ENCODE measurements at regions not wholly inside any gene's neighbourhood (a gene's known extent, or its start where the extent isn't known, plus 50 kb on each side); places are given as distances from the start of the nearest gene placed in this dataset.

- no peak for DNase-seq (ENCODE audit: low read depth)
- TF ChIP-seq MYC (IDR thresholded peaks at IDR 0.05; ENCODE audit: low read depth, low read length) = no peak
- no peak for TF ChIP-seq MAX (IDR thresholded peaks at IDR 0.05; ENCODE audit: low read depth, low read length)
- TF ChIP-seq, protein P1, sequence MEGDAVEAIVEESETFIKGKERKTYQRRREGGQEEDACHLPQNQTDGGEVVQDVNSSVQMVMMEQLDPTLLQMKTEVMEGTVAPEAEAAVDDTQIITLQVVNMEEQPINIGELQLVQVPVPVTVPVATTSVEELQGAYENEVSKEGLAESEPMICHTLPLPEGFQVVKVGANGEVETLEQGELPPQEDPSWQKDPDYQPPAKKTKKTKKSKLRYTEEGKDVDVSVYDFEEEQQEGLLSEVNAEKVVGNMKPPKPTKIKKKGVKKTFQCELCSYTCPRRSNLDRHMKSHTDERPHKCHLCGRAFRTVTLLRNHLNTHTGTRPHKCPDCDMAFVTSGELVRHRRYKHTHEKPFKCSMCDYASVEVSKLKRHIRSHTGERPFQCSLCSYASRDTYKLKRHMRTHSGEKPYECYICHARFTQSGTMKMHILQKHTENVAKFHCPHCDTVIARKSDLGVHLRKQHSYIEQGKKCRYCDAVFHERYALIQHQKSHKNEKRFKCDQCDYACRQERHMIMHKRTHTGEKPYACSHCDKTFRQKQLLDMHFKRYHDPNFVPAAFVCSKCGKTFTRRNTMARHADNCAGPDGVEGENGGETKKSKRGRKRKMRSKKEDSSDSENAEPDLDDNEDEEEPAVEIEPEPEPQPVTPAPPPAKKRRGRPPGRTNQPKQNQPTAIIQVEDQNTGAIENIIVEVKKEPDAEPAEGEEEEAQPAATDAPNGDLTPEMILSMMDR (IDR thresholded peaks at IDR 0.05; ENCODE audit: low read depth, low read length) = no peak
- TF ChIP-seq POLR2A (IDR thresholded peaks at IDR 0.05; ENCODE audit: extremely low read depth, insufficient read length) = no peak
- no peak overlapping the region for H3K4me3 ChIP-seq (ENCODE audit: low read depth, low read length)
Observed at GRCh38 chr3:159925248-159925647, 63.4 kb upstream of the IL12A start.

- DNase-seq (ENCODE audit: low read depth) = no peak
- no peak overlapping the region for H3K4me3 ChIP-seq (ENCODE audit: low read depth, low read length)
- TF ChIP-seq POLR2A (IDR thresholded peaks at IDR 0.05; ENCODE audit: extremely low read depth, insufficient read length) (no peak), MYC (IDR thresholded peaks at IDR 0.05; ENCODE audit: low read depth, low read length) (no peak)
Observed at GRCh38 chr3:159926573-159926972, 62.1 kb upstream of the IL12A start.

DNA sequence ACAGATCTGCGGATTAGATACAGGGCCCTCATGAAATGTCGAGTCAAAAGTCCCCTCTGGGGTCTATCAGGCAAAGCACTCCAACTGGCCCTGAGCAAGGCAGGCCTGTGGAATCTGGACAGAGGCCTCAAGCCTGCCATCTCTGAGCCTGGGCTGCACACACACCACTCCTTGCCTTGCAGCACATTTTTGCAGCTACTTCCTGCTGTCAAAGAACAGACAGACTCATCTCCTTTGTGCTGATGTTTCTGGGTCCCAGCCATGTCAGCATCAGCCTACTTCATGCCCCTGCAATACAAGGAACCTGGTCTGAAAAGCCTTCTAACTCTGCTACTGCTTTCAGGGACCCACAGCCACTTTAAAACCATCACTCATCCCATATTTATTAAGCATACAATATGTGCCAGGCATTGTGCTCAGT, 60.6 kb upstream of the IL12A start:
- no peak for DNase-seq (ENCODE audit: low read depth)
- no peak overlapping the region for H3K4me3 ChIP-seq (ENCODE audit: low read depth, low read length)
- TF ChIP-seq, protein P1 (IDR thresholded peaks at IDR 0.05; ENCODE audit: low read depth, low read length) = no peak
- no peak for TF ChIP-seq MYC (IDR thresholded peaks at IDR 0.05; ENCODE audit: low read depth, low read length)
- no peak for TF ChIP-seq MAX (IDR thresholded peaks at IDR 0.05; ENCODE audit: low read depth, low read length)
- no peak for TF ChIP-seq POLR2A (IDR thresholded peaks at IDR 0.05; ENCODE audit: extremely low read depth, insufficient read length)

DNA sequence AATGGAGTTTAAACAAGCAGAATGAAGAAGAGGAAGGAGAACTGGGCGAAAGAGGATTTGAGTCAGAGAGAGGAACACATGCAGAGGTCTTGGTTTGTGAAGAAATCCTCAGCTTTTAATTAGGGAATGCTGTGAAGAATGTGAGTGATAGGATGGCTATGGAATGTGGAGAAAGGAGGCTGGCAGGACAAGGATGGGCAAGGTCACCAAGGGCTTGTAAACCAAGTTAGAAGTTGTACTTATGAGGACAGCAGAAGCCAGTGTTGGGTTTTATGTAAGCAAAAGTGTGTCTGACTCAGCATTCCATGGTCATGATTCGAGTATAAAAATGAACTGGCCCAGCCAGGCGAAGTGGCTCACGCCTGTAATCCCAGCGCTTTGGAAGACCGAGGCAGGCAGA, 60.0 kb upstream of the IL12A start:
- DNase-seq (ENCODE audit: low read depth) = no peak
- TF ChIP-seq, protein P1 (IDR thresholded peaks at IDR 0.05; ENCODE audit: low read depth, low read length) = no peak
- TF ChIP-seq MAX (IDR thresholded peaks at IDR 0.05; ENCODE audit: low read depth, low read length) = no peak
- TF ChIP-seq MYC (IDR thresholded peaks at IDR 0.05; ENCODE audit: low read depth, low read length) = no peak
- no peak for TF ChIP-seq POLR2A (IDR thresholded peaks at IDR 0.05; ENCODE audit: extremely low read depth, insufficient read length)
- H3K4me3 ChIP-seq (ENCODE audit: low read depth, low read length) = no peak overlapping the region

DNA sequence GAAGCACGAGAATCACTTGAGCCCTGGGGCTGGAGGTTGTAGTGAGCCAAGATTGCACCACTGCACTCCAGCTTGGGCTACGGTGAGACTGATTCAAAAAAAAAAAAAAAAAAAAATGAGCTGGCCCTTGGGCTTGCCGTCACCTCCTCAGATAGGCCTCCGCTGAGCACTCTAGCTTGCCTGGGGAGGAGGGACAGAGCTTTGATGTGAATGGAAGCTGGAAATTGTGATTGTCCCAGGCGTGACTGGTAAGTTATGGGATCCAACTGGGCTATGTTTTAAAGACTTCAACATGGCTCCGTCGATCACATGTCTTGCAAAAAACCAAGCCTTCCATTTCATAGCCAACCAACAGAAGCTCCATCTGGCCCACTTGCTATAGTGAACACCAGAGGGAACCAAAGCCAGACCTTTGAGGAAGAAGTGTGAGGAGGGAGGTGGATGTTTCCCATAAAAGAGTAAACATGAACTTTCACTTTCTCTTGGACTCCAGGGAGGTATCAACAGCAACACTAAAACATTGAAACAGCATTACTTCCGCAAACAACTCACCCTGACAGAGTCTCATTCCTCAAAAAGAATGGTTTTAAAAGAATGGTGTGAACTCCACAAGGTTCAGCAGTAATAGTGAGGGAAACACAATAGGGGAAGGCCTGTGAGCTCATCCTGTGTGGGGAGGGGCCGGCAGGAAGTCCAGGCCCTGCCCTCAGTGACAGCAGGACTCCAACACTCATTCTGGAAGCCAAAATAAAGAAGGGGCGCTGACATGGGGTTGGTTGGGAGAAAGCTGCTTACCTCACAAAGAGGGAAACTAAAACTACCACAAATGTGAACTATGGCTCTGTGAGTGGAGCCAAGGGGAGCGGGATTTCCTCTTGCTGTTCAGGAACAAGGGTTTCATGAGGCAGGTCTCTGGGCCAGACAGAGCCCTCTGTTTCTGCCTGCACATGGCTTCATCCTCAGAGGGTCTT, 59.2 kb upstream of the IL12A start:
- TF ChIP-seq POLR2A (IDR thresholded peaks at IDR 0.05; ENCODE audit: extremely low read depth, insufficient read length) (no peak), MYC (IDR thresholded peaks at IDR 0.05; ENCODE audit: low read depth, low read length) (no peak), MAX (IDR thresholded peaks at IDR 0.05; ENCODE audit: low read depth, low read length) (no peak)
- TF ChIP-seq, protein P1 (IDR thresholded peaks at IDR 0.05; ENCODE audit: low read depth, low read length) = no peak
- H3K4me3 ChIP-seq (ENCODE audit: low read depth, low read length) = no peak overlapping the region
- peak; percentile 25 for DNase-seq (ENCODE audit: low read depth)

DNA sequence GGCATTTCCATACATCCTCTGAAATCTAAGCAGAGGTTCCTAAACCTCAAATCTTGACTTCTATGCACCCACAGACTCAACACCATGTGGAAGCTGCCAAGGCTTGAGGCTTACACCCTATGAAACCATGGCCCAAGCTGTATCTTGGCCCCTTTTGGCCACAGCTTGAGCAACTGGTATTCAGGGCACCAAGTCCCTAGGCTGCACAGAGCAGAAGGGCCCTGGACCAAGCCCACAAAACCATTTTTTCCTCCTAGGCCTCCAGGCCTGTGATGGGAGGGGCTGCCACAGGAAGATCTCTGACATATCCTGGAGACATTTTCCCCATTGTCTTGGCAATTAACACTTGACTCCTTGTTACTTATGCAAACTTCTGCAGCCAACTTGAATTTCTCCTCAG, 54.4 kb upstream of the IL12A start:
- no peak for DNase-seq (ENCODE audit: low read depth)
- H3K4me3 ChIP-seq (ENCODE audit: low read depth, low read length) = no peak overlapping the region
- TF ChIP-seq, protein P1 (IDR thresholded peaks at IDR 0.05; ENCODE audit: low read depth, low read length) = no peak
- no peak for TF ChIP-seq POLR2A (IDR thresholded peaks at IDR 0.05; ENCODE audit: extremely low read depth, insufficient read length)

Data from NB4 (cell line).